ENCODE measurements at regions not wholly inside any gene's neighbourhood (a gene's known extent, or its start where the extent isn't known, plus 50 kb on each side); places are given as distances from the start of the nearest gene placed in this dataset.

DNA sequence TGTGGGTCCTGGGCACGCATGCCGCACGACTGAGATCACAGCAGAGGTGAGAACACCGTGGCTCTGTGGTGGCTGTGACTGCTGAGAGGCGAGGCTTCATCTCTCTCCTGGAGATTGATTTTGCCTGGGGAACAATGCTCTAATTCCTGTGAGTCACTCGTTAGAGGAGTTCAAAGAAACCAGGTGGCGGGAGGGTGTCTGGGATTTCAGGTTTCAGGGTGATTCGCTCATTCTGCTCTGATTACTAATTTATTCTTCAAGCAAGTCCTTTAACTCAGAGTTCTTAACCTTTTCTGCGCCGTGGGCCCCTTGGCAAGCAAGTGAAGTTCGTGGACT lies 56.3 kb downstream of the GLI2 start:
- TF ChIP-seq, protein P1, sequence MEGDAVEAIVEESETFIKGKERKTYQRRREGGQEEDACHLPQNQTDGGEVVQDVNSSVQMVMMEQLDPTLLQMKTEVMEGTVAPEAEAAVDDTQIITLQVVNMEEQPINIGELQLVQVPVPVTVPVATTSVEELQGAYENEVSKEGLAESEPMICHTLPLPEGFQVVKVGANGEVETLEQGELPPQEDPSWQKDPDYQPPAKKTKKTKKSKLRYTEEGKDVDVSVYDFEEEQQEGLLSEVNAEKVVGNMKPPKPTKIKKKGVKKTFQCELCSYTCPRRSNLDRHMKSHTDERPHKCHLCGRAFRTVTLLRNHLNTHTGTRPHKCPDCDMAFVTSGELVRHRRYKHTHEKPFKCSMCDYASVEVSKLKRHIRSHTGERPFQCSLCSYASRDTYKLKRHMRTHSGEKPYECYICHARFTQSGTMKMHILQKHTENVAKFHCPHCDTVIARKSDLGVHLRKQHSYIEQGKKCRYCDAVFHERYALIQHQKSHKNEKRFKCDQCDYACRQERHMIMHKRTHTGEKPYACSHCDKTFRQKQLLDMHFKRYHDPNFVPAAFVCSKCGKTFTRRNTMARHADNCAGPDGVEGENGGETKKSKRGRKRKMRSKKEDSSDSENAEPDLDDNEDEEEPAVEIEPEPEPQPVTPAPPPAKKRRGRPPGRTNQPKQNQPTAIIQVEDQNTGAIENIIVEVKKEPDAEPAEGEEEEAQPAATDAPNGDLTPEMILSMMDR (IDR thresholded peaks at IDR 0.05; ENCODE audit: borderline replicate concordance, control extremely low read depth, extremely low read depth, insufficient read depth, missing control alignments), result no peak
- in situ Hi-C loops (cut with MboI; ENCODE audit: low sequenced_read_pairs, unreplicated experiment), result no loop called here
- DNase-seq (ENCODE audit: low spot score), result no peak

GRCh38 chr2:120793682-120794403 lies 58.2 kb downstream of the GLI2 start:
- no peak for DNase-seq (ENCODE audit: low spot score)
- in situ Hi-C loops (cut with MboI; ENCODE audit: low sequenced_read_pairs, unreplicated experiment), result no loop called here
- TF ChIP-seq, protein P1 (IDR thresholded peaks at IDR 0.05; ENCODE audit: borderline replicate concordance, control extremely low read depth, extremely low read depth, insufficient read depth, missing control alignments), result no peak

DNA sequence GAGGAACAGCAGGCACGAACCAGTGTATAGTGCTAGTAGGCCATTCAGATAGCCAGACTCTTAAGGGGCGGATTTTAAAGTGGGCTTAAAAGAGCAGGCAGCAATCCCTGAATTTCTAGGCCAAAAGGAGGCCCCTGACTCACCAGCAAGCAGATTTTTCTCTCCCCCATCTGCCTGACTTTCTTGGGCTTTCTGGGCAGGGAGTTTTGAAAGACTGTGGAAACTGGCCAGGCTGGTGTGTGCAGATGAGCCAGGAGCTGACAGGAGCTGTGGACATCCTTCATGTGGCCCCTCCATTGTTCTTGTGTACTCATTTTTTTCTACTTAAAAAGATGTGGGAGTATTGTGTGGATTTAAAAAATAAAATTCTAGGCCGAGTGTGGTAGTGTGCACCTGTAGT lies 59.0 kb downstream of the GLI2 start:
- DNase-seq (ENCODE audit: low spot score), result no peak
- in situ Hi-C loops (cut with MboI; ENCODE audit: low sequenced_read_pairs, unreplicated experiment), result no loop called here
- TF ChIP-seq, protein P1 (IDR thresholded peaks at IDR 0.05; ENCODE audit: borderline replicate concordance, control extremely low read depth, extremely low read depth, insufficient read depth, missing control alignments), result no peak

- DNase-seq (ENCODE audit: low spot score), result no peak
- TF ChIP-seq, protein P1 (IDR thresholded peaks at IDR 0.05; ENCODE audit: borderline replicate concordance, control extremely low read depth, extremely low read depth, insufficient read depth, missing control alignments), result no peak
- in situ Hi-C loops (cut with MboI; ENCODE audit: low sequenced_read_pairs, unreplicated experiment), result no loop called here
Measured at GRCh38 chr2:120796094-120796493, 60.4 kb downstream of the GLI2 start.

GRCh38 chr2:120797421-120798221 lies 62.0 kb downstream of the GLI2 start:
- no peak for DNase-seq (ENCODE audit: low spot score)
- TF ChIP-seq, protein P1 (IDR thresholded peaks at IDR 0.05; ENCODE audit: borderline replicate concordance, control extremely low read depth, extremely low read depth, insufficient read depth, missing control alignments), result no peak
- in situ Hi-C loops (cut with MboI; ENCODE audit: low sequenced_read_pairs, unreplicated experiment), result no loop called here

GRCh38 chr2:120798567-120799247 lies 63.0 kb downstream of the GLI2 start:
- DNase-seq (ENCODE audit: low spot score), result no peak
- in situ Hi-C loops (cut with MboI; ENCODE audit: low sequenced_read_pairs, unreplicated experiment), result no loop called here
- TF ChIP-seq, protein P1 (IDR thresholded peaks at IDR 0.05; ENCODE audit: borderline replicate concordance, control extremely low read depth, extremely low read depth, insufficient read depth, missing control alignments), result no peak
